DMS53 treated with DMSO at 0.1 percent for 48 hours (cell line): ENCODE measurements at regions not wholly inside any gene's neighbourhood (a gene's known extent, or its start where the extent isn't known, plus 50 kb on each side); places are given as distances from the start of the nearest gene placed in this dataset.

ENCODE experiments used
- DNase-seq: peaks from one replicate; lab custom pipeline; 2025; ENCODE audit not compliant: unreplicated experiment; lab: John Stamatoyannopoulos, UW

- no peak for DNase-seq
Observed at GRCh38 chr13:90680826-90681225, 666.7 kb upstream of the MIR17HG start.

GRCh38 chr13:90683711-90684131, 663.8 kb upstream of the MIR17HG start:
- no peak for DNase-seq

- no peak for DNase-seq
Observed at GRCh38 chr13:90686442-90686841, 661.0 kb upstream of the MIR17HG start.

- DNase-seq, result no peak
Observed at GRCh38 chr13:90689111-90689510, 658.4 kb upstream of the MIR17HG start.

GRCh38 chr13:90690458-90691080, 656.9 kb upstream of the MIR17HG start:
- DNase-seq, result no peak

- no peak for DNase-seq
Observed at GRCh38 chr13:90696254-90696653, 651.2 kb upstream of the MIR17HG start.

- DNase-seq, result peak; percentile 23
Observed at GRCh38 chr13:90696656-90697055, 650.8 kb upstream of the MIR17HG start.

- DNase-seq, result no peak
Observed at GRCh38 chr13:90700340-90700739, 647.1 kb upstream of the MIR17HG start.

GRCh38 chr13:90701264-90701663, 646.2 kb upstream of the MIR17HG start:
- no peak for DNase-seq

- DNase-seq, result no peak
Observed at GRCh38 chr13:90702050-90702449, 645.4 kb upstream of the MIR17HG start.

GRCh38 chr13:90706631-90707030, 640.9 kb upstream of the MIR17HG start:
- no peak for DNase-seq

- no peak for DNase-seq
Observed at GRCh38 chr13:90708128-90708527, 639.4 kb upstream of the MIR17HG start.

- DNase-seq, result no peak
Observed at GRCh38 chr13:90709319-90709718, 638.2 kb upstream of the MIR17HG start.

GRCh38 chr13:90710164-90710759, 637.2 kb upstream of the MIR17HG start:
- no peak for DNase-seq

- DNase-seq, result no peak
Observed at GRCh38 chr13:90713441-90714133, 633.9 kb upstream of the MIR17HG start.

GRCh38 chr13:90715485-90715884, 632.0 kb upstream of the MIR17HG start:
- no peak for DNase-seq

GRCh38 chr13:90717451-90717936, 630.0 kb upstream of the MIR17HG start:
- DNase-seq, result no peak

GRCh38 chr13:90719461-90719860, 628.0 kb upstream of the MIR17HG start:
- no peak for DNase-seq

GRCh38 chr13:90721937-90722336, 625.5 kb upstream of the MIR17HG start:
- DNase-seq, result no peak

- DNase-seq, result no peak
Observed at GRCh38 chr13:90723381-90723780, 624.1 kb upstream of the MIR17HG start.

- no peak for DNase-seq
Observed at GRCh38 chr13:90726375-90726774, 621.1 kb upstream of the MIR17HG start.

- no peak for DNase-seq
Observed at GRCh38 chr13:90732049-90732448, 615.4 kb upstream of the MIR17HG start.
